Kidney (tissue), 13 donors: ENCODE measurements at regions not wholly inside any gene's neighbourhood (a gene's known extent, or its start where the extent isn't known, plus 50 kb on each side); places are given as distances from the start of the nearest gene placed in this dataset.
A peak's percentile ranks its signal among the peaks of the same experiment; 100 is the strongest.

Experiments used
- DNase-seq, 5 donors: peaks; one replicate each; pipeline ENCODE4 v3.0.0-alpha.2; 2013 to 2020
- FAIRE-seq: peaks from 2 replicates; lab custom pipeline; 2012; peaks lifted over from hg19 to GRCh38; lab: Jason Lieb, UNC
- H3K27ac ChIP-seq, 2 donors: one replicate each; pipeline ENCODE4 v1.7.0; 2013; ENCODE audit warnings: low read depth in 2 of 2, low read length in 2 of 2, inconsistent platforms in 1 of 2
- H3K27me3 ChIP-seq: one replicate; pipeline ENCODE4 v1.7.1; 2013; ENCODE audit warnings: low read length, inconsistent platforms; ENCODE audit not compliant: control insufficient read depth, insufficient read depth
- H3K36me3 ChIP-seq, 3 donors: one replicate each; pipeline versions ENCODE4 v1.7.0 to v1.7.1; 2013; ENCODE audit warnings: low read length in 3 of 3, control low read depth in 1 of 3, inconsistent platforms in 1 of 3; ENCODE audit not compliant: insufficient read depth in 3 of 3, control insufficient read depth in 2 of 3
- H3K4me1 ChIP-seq, 3 donors: one replicate each; pipeline versions ENCODE4 v1.7.0 to v1.7.1; 2013; ENCODE audit warnings: low read length in 3 of 3, inconsistent platforms in 1 of 3, low read depth in 1 of 3; ENCODE audit not compliant: control insufficient read depth in 2 of 3, insufficient read depth in 2 of 3
- H3K4me3 ChIP-seq, 3 donors: one replicate each; pipeline versions ENCODE4 v1.7.0 to v1.8.1; 2013; ENCODE audit warnings: low read length in 3 of 3, control low read depth in 1 of 3, inconsistent platforms in 1 of 3
- H3K9ac ChIP-seq, 3 donors: one replicate each; pipeline versions ENCODE4 v1.7.0 to v1.7.1; 2013; ENCODE audit warnings: low read length in 3 of 3, control low read depth in 1 of 3, inconsistent platforms in 1 of 3
- H3K9me3 ChIP-seq, 3 donors: one replicate each; pipeline versions ENCODE4 v1.7.0 to v1.7.1; 2013; ENCODE audit warnings: low read length in 3 of 3, control low read depth in 1 of 3, inconsistent platforms in 1 of 3; ENCODE audit not compliant: control insufficient read depth in 2 of 3, insufficient read depth in 1 of 3
- intact Hi-C: fragments of 100-400 bp; cut with DNase I; formaldehyde crosslinking; loops from one replicate; pipeline ENCODE4 v1.11.1; 2022
- TF ChIP-seq, protein P1 (sequence below): IDR thresholded peaks from 3 replicates; pipeline ENCODE4 v1.5.1; 2012; ENCODE audit warnings: mild to moderate bottlenecking, moderate library complexity, borderline replicate concordance; ENCODE audit not compliant: insufficient read depth; ENCODE audit errors: extremely low read depth
- donor health status: control.
- donor health status: control.
- donor health status: control.
- donor health status: control.
- donor health status: control.
- donor health status: DM: yes; HTN: yes; CAD: no.
- donor health status: Normal renal cell carcinoma (clear cell type).

DNA sequence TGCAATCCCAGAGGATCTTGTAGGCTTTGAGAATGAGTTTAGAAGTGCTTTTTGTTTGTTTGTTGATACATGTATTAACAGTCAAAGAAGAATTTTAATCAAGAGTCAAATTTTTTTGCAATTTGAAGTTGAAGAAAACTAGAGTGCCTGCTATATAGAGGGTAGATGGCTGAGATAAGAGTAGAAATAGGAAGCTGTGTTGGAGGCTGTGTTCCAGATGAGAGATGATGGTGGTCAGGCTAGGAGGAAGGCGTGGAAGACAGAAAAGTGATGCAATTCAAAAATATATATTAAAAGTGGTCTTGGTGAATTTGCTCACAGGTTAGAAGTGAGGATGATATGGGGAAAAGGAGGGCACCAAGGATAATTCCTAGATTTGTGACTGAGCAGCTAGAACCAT lies 978.3 kb downstream of the BCL11A start:
- Histone ChIP-seq H3K9ac (no peak overlapping the region), H3K27ac (no peak overlapping the region), H3K36me3 (no peaks in the 10 kb centered on the region), H3K4me3 (no peak overlapping the region), H3K9me3 (no peaks in the 10 kb centered on the region), H3K4me1 (no peaks in the 10 kb centered on the region), H3K27me3 (no peaks in the 10 kb centered on the region)
- DNase-seq (no peak), FAIRE-seq (no peak)
- intact Hi-C loops: no loop called here
- TF ChIP-seq, protein P1, sequence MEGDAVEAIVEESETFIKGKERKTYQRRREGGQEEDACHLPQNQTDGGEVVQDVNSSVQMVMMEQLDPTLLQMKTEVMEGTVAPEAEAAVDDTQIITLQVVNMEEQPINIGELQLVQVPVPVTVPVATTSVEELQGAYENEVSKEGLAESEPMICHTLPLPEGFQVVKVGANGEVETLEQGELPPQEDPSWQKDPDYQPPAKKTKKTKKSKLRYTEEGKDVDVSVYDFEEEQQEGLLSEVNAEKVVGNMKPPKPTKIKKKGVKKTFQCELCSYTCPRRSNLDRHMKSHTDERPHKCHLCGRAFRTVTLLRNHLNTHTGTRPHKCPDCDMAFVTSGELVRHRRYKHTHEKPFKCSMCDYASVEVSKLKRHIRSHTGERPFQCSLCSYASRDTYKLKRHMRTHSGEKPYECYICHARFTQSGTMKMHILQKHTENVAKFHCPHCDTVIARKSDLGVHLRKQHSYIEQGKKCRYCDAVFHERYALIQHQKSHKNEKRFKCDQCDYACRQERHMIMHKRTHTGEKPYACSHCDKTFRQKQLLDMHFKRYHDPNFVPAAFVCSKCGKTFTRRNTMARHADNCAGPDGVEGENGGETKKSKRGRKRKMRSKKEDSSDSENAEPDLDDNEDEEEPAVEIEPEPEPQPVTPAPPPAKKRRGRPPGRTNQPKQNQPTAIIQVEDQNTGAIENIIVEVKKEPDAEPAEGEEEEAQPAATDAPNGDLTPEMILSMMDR: no peak

GRCh38 chr2:59572227-59572626 lies 981.2 kb downstream of the BCL11A start:
- intact Hi-C loops: no loop called here
- no peaks in the 10 kb centered on the region for H3K27me3 ChIP-seq
- FAIRE-seq (no peak), DNase-seq (peak in 3 of 5 donors; percentile 12 to 69 (median 61))
- no peak overlapping the region for H3K4me3 ChIP-seq
- no peak overlapping the region for H3K9ac ChIP-seq
- no peaks in the 10 kb centered on the region for H3K9me3 ChIP-seq
- no peak overlapping the region for H3K27ac ChIP-seq
- H3K36me3 ChIP-seq: no peaks in the 10 kb centered on the region
- TF ChIP-seq, protein P1: no peak
- no peaks in the 10 kb centered on the region for H3K4me1 ChIP-seq

GRCh38 chr2:59570818-59571217 lies 982.6 kb downstream of the BCL11A start:
- H3K9me3 ChIP-seq: no peaks in the 10 kb centered on the region
- no peak for FAIRE-seq
- TF ChIP-seq, protein P1: no peak
- no peaks in the 10 kb centered on the region for H3K27me3 ChIP-seq
- H3K27ac ChIP-seq: no peak overlapping the region
- DNase-seq: no peak
- intact Hi-C loops: no loop called here
- H3K4me3 ChIP-seq: no peak overlapping the region
- no peak overlapping the region for H3K9ac ChIP-seq
- no peaks in the 10 kb centered on the region for H3K4me1 ChIP-seq
- H3K36me3 ChIP-seq: no peaks in the 10 kb centered on the region

DNA sequence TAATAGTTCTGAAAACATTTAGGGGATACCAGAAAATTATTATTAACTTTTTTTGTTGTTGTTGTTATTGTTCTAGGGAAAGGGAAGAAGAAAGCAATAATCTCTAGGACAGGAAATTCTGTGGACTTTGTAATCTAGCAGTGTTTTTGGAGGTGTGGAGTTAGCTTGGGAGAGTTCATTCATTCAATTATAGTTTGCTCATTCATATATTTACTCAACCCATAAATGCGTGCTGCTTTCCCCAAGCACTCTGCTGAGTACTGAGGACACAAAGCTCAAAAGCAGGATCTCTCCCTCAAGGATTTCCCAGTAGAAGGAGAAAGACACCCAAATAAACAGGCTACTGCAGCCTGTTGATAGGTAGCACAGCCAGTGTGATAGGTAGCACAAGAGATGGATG lies 984.3 kb downstream of the BCL11A start:
- H3K9me3 ChIP-seq: no peaks in the 10 kb centered on the region
- intact Hi-C loops: no loop called here
- no peak overlapping the region for H3K9ac ChIP-seq
- no peaks in the 10 kb centered on the region for H3K27me3 ChIP-seq
- no peak for FAIRE-seq
- DNase-seq: no peak
- no peak overlapping the region for H3K4me3 ChIP-seq
- TF ChIP-seq, protein P1: no peak
- H3K4me1 ChIP-seq: no peaks in the 10 kb centered on the region
- H3K36me3 ChIP-seq: no peaks in the 10 kb centered on the region
- H3K27ac ChIP-seq: no peak overlapping the region
